Vagina (tissue), 2 donors: ENCODE measurements at regions not wholly inside any gene's neighbourhood (a gene's known extent, or its start where the extent isn't known, plus 50 kb on each side); places are given as distances from the start of the nearest gene placed in this dataset.

Experiments
- POLR2A ChIP-seq, 2 donors: fragments of 450-650 bp; IDR thresholded peaks; one replicate each; pipeline ENCODE4 v1.6.1; 2017; ENCODE audit warnings: antibody characterized with exemption in 2 of 2, mild to moderate bottlenecking in 2 of 2, moderate library complexity in 2 of 2
- POLR2AphosphoS5 ChIP-seq, 2 donors: sonication (generic); formaldehyde crosslinking; IDR thresholded peaks; one replicate each; pipeline ENCODE4 v1.9.0; 2017; ENCODE audit warnings: antibody characterized with exemption in 2 of 2, mild to moderate bottlenecking in 2 of 2, low read depth in 1 of 2; ENCODE audit not compliant: insufficient read depth in 1 of 2

GRCh38 chr4:35511851-35512250 lies 732.5 kb downstream of the ARAP2 start:
- TF ChIP-seq POLR2A (IDR thresholded peaks at IDR 0.05) (no peak), POLR2AphosphoS5 (IDR thresholded peaks at IDR 0.05; ENCODE audit: insufficient read depth in 1 of 2, low read depth in 1 of 2) (no peak)
